GM13976 (cell line): ENCODE measurements at regions not wholly inside any gene's neighbourhood (a gene's known extent, or its start where the extent isn't known, plus 50 kb on each side); places are given as distances from the start of the nearest gene placed in this dataset.

Experiments used
- DNase-seq: peaks from one replicate; pipeline ENCODE4 v3.0.0; 2012; ENCODE audit warnings: low spot score
- CTCF ChIP-seq: IDR thresholded peaks from 2 replicates; pipeline ENCODE4 v1.5.1; 2012; ENCODE audit warnings: borderline replicate concordance, mild to moderate bottlenecking; ENCODE audit not compliant: insufficient read depth; ENCODE audit errors: extremely low read depth, missing control alignments, control extremely low read depth
- in situ Hi-C: fragments of 300-500 bp; cut with MboI; formaldehyde crosslinking; loops from one replicate; pipeline ENCODE4 v1.12.0; 2022; ENCODE audit warnings: low sequenced_read_pairs, mixed read lengths, inconsistent platforms; ENCODE audit not compliant: unreplicated experiment

- no peak for TF ChIP-seq CTCF
- in situ Hi-C loops: no loop called here
- no peak for DNase-seq
Measured at GRCh38 chr1:115166531-115167091, 77.3 kb upstream of the TSPAN2 start.

- in situ Hi-C loops: no loop called here
- TF ChIP-seq CTCF: no peak
- DNase-seq: no peak
Measured at GRCh38 chr1:115165776-115166175, 76.5 kb upstream of the TSPAN2 start.

- in situ Hi-C loops: no loop called here
- no peak for DNase-seq
- no peak for TF ChIP-seq CTCF
Measured at GRCh38 chr1:115164940-115165705, 75.8 kb upstream of the TSPAN2 start.

- no peak for DNase-seq
- TF ChIP-seq CTCF: no peak
- in situ Hi-C loops: no loop called here
Measured at GRCh38 chr1:115164484-115164883, 75.2 kb upstream of the TSPAN2 start.

- TF ChIP-seq CTCF: no peak
- DNase-seq: no peak
- in situ Hi-C loops: no loop called here
Measured at GRCh38 chr1:115160728-115161127, 71.4 kb upstream of the TSPAN2 start.

GRCh38 chr1:115159958-115160357, 70.7 kb upstream of the TSPAN2 start:
- no peak for DNase-seq
- in situ Hi-C loops: no loop called here
- no peak for TF ChIP-seq CTCF

GRCh38 chr1:115158181-115158580, 68.9 kb upstream of the TSPAN2 start:
- in situ Hi-C loops: no loop called here
- no peak for DNase-seq

More at GRCh38 chr1:115158181-115158580, 68.9 kb upstream of the TSPAN2 start:
- TF ChIP-seq CTCF: no peak
